AG09319 (cell line): ENCODE measurements at regions not wholly inside any gene's neighbourhood (a gene's known extent, or its start where the extent isn't known, plus 50 kb on each side); places are given as distances from the start of the nearest gene placed in this dataset.

Source experiments
- DNase-seq: peaks from one replicate; pipeline ENCODE4 v3.0.0-alpha.2; 2010; ENCODE audit warnings: low read depth; ENCODE audit errors: extremely low read depth
- CTCF ChIP-seq: IDR thresholded peaks from 2 replicates; pipeline ENCODE4 v1.5.1; 2011; ENCODE audit warnings: low read depth, mild to moderate bottlenecking, inconsistent platforms, low read length, moderate library complexity

GRCh38 chr13:105196052-105196451 lies 1339.4 kb downstream of the EFNB2 start:
- DNase-seq, result no peak
- TF ChIP-seq CTCF, result no peak

GRCh38 chr13:105193026-105193425 lies 1342.4 kb downstream of the EFNB2 start:
- TF ChIP-seq CTCF, result no peak
- DNase-seq, result no peak

GRCh38 chr13:105184201-105184600 lies 1351.3 kb downstream of the EFNB2 start:
- DNase-seq, result no peak
- no peak for TF ChIP-seq CTCF

GRCh38 chr13:105177265-105177900 lies 1358.1 kb downstream of the EFNB2 start:
- no peak for DNase-seq

GRCh38 chr13:105170438-105170837 lies 1365.0 kb downstream of the EFNB2 start:
- DNase-seq, result no peak
- TF ChIP-seq CTCF, result no peak

More at GRCh38 chr13:105177265-105177900, 1358.1 kb downstream of the EFNB2 start:
- TF ChIP-seq CTCF, result no peak

- no peak for TF ChIP-seq CTCF
- DNase-seq, result no peak
These were observed 1367.2 kb downstream of the EFNB2 start for GRCh38 chr13:105168295-105168694.

- no peak for TF ChIP-seq CTCF
- no peak for DNase-seq
These were observed 1368.1 kb downstream of the EFNB2 start for GRCh38 chr13:105167385-105167784.
